ENCODE measurements at regions not wholly inside any gene's neighbourhood (a gene's known extent, or its start where the extent isn't known, plus 50 kb on each side); places are given as distances from the start of the nearest gene placed in this dataset.

GRCh38 chr15:23913081-23913480 is 226.0 kb upstream of the NDN start:
- TF ChIP-seq, protein P1, sequence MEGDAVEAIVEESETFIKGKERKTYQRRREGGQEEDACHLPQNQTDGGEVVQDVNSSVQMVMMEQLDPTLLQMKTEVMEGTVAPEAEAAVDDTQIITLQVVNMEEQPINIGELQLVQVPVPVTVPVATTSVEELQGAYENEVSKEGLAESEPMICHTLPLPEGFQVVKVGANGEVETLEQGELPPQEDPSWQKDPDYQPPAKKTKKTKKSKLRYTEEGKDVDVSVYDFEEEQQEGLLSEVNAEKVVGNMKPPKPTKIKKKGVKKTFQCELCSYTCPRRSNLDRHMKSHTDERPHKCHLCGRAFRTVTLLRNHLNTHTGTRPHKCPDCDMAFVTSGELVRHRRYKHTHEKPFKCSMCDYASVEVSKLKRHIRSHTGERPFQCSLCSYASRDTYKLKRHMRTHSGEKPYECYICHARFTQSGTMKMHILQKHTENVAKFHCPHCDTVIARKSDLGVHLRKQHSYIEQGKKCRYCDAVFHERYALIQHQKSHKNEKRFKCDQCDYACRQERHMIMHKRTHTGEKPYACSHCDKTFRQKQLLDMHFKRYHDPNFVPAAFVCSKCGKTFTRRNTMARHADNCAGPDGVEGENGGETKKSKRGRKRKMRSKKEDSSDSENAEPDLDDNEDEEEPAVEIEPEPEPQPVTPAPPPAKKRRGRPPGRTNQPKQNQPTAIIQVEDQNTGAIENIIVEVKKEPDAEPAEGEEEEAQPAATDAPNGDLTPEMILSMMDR (IDR thresholded peaks at IDR 0.05): no peak
- TF ChIP-seq POLR2A (IDR thresholded peaks at IDR 0.05): no peak
